HG03025 (cell line): ENCODE measurements at regions not wholly inside any gene's neighbourhood (a gene's known extent, or its start where the extent isn't known, plus 50 kb on each side); places are given as distances from the start of the nearest gene placed in this dataset.
"Not testable (repeated sequence)": the region's sequence is repeated elsewhere in the genome, so short reads cannot be mapped to it uniquely, and the experiment has no call there.

Source experiments
- ATAC-seq: cut with Tn5 transposase; IDR thresholded peaks from one replicate; pipeline ENCODE4 v1.9.1; 2021; ENCODE audit warnings: mild to moderate bottlenecking, moderate library complexity; ENCODE audit not compliant: unreplicated experiment, low FRiP score

DNA sequence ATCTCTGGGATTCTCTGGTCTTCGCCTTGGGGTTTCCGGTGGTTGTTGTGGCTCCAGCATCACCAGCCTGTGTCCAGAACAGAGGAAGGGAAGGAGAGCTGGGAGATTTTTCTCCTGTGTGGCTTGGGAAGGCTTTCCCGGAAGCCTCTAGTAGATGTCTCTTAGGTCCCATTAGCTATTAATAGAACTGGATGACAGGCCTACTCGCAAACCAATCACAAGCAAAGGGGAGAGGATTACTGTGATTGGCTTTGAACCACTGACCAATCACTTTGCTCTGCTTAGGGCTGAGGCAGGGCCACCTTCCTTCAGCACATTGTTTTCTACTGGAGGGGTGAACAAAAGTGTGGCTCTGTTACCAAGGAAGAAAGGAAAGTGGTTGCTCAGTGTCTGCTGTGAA, 203.4 kb upstream of the SULF2 start:
- no peak for ATAC-seq

DNA sequence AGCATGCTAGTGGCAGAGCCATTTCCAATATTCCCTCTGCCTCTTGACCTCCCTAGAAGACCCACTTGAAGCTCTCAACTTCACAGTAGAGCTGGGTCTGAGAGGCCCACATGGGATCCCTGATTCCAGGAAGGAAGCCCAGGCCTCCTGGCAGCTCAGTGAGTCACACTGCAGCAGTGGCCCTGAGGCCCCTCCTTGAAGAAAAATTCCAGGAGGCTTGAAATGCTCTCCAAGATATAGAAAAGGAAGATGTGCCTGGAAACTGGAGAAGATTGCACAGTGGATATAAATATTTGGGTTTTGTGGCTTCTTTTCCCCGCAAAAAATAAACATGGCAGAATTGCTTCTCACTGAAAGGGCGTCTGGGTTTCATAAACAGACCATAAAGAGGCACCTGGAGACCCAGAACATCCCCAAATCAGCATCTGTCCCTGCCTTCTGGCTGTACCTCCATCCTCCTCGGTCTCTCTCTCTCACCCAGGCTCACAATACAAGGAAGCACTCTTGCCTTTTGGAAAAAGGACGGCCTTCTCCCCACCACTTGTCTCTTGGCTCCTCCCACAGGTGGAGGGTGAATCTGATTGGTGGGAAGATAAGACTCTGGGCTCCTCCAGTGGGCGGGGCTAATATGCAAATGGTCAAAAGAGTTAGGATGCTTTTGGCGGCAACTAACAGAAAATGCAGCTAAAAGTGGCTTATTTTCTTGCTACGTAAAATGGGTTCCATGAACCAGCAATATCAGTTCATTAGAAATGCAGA, 200.0 kb upstream of the SULF2 start:
- no peak for ATAC-seq

DNA sequence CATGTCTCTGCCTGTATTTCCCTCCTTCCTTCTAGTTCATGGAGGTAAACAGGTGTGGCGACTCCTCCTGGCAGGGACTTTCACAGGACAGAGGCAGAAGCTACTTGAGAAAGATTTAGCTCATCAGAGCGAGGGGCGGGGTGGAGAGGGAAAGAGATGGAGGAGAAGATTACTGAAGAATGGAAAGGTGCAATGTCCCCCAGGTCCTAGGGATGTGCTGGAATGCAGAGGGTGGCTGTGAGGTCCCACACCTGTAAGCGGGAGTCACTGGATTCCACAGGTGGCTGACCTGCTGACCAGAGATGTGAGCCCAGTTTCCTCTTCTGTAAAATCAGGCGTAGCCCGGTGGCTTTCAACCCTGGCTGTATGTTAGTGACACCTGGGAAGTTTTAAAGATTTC, 199.2 kb upstream of the SULF2 start:
- ATAC-seq, result no peak

DNA sequence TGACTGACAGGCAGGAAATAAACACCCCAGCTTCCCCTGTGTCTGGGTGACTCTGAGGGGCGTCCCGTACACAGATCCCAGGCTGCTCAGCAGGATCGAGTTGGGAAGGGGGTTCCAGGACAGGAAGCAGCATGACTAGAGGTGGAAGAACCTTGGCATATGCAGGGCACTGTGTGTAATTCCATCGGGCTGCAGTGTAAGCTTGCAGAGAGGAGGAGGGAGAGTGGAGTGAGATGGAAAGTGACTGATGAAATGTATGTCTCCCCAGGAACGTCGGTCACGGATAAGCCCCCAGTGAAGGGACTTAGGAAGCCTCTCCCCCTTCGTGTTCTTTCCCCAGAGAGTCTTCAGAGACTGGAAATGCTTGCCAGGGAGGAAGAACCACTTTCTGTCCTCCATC, 198.4 kb upstream of the SULF2 start:
- not testable (repeated sequence) for ATAC-seq

DNA sequence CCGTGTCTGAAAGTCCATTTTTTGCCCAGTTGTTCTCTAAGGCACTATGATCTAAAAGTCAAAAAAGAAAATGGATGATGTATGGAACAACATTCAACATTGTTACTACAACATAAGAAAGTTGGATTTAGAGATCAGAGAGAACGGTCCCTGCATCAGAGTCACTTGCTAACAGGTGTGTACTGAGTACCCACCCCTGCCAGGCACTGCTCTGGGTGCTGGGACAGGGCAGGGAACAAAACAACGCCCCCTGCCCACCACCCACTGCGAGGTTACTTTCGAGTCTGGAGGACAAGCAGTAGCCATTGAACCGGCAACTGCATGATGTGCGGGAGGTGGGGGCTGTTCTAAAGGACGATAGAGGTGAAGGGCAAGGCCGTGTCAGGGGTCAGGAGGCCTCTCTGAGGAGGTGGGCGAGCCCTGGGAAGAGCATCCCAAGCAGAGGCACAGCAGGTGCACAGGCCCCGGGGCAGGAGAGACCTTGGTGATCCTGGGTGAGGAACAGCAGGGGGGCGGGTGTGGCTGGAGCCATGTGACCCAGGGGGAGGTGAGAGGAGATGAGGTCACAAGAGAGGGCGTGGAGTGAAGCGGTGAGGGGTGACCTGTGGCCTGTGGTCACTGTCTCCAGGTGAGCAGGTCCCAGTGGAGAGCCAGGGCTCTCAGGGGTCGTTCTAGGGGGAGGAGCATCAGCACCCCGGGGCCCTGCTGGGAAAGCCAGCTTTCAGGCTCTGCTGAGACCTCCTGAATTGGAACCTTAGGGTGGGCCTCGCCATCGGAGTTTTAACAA, 197.5 kb upstream of the SULF2 start:
- no peak for ATAC-seq

DNA sequence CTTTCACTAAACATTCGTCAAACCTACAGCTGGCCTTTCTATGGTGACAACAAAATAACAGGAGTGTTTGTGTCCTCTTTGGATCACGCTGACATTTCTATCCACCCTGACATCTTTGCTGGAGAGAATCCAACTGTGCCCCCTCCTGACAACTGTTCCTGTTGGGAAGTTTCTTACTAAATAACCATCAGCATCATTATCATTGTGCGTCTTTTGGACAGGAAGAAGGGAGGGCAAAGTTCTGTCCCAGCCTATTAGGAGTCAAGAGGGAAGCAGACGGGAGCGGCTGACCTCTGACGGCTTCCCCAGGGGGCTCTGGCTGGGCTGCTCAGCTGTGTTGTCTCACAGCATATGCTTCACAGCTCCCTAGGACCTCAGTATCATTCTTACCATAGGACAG, 195.9 kb upstream of the SULF2 start:
- no peak for ATAC-seq

DNA sequence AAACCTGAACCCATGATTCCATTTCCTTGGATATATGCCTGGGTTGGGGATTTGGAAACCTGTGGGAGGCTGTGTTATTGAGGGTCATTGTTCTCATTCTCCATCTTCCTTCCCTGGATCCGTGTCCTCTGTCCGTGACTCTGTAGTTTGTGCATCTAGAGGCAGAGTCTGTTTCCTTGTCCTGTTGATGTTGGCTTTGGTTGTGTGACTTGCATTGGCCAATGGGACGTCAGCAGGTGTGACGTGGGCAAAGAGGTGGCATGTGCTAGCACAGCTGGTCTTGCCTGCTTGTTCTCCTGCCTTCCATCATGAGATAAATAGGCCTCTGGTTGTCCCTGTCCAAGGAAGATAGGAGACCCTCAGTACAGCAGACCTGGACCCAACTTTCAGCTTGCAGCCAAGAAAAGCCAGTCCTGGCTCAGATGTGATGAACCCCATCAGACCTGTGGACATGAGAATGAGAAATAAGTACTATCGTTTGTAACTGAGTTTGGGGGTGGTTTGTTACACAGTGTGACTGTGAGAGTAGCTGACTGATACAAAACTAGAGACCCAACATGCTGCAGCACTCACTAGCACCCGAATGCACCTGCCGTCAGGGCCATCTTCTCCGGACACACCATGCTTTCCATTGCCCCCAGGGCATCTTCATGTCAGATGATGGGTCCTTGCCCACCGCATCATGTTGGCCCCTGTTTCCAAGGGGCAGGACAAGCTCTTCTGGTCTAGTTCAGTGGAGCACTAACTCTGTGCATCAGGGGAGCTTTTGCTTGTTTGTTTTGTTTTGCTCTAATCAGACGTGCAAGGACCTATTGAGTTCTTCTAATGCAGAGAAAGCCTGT, 195.3 kb upstream of the SULF2 start:
- no peak for ATAC-seq

DNA sequence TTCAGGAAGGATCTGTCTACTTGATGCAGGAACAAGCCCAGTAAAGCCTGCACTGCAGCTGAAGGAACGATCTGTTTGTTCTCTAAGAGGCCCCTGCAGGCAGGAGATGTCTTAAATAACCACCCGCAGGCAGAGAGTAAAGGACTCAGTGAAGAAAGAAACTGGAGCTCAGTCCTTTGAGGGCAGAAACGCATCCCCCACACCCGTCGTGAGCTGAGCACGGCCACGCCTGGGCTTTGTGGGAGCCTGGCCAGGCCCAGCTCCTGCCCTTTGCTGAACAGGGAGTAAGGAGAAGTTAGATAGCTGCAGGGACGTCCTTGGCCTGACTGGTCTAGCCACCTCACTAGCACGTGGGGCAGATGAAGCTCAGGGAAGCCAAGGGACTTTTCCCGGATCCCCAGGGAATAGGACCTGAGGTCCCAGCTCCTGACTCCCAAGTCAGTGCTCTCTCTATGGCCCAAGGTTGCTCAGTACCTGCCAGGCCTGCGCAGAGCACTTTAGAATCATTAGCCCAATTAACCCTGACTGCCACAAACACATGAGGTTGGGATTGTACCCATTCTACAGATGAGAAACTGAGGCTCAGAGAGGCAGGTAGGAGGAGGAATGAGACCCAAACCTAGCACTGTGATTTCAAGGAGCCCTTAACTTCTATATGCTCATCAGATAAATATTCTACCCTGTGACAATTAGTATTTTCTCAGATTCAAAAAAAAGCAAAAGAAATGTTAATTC, 194.2 kb upstream of the SULF2 start:
- not testable (repeated sequence) for ATAC-seq

DNA sequence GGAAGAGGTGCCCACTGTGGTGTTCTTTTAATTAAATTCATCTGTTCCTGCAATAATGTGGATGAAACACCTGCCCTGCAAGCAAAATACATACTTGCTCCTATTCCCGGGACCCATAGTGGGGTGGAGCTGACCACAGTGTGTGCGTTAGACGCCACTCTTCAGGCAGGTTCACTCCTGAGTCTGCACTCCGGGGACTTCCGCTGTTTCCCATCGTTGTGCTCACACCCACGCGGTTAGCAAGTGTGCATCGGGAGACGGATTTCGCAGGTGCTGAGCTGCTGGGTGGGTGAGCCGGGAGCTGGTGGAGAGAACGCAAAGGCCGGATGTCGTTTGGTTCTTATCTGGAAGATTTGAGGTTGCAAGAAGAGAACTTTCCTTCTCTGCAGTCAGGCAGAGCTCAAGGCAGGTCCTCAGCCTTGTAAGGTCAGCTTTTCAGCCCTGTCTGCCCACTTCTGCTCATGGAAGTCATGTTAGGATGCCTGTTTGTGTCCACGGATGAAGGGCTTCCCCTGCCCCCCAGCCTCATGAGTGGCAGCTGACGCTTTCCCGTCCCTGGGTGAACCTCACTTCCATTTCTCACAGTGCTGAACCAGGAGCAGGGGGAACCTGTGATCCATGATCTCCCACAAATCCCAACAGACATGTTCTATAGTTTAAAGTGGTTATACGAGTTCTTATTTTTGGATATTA, 193.3 kb upstream of the SULF2 start:
- not testable (repeated sequence) for ATAC-seq

DNA sequence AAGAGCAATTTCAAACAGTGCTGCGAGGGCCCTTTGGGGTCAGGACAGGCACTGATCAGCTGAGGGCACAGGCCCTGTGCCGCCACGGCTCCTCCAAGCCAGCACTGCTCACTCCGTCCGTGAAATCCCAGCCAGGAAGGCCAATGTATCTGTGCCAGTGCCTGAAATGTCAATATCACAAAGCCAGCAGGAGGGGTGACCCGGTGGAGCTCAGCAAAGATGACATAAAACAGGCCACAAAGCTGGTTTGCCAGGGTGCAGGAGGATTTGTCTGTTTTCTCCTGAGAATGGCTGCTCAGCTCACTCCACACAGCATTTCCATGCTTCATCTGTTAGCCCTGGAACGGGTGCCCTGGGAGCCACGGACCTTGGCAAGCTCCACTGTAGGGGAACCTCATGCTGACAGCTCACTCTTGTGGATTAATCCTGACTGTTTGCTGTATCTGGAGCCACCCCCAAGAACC, 192.5 kb upstream of the SULF2 start:
- not testable (repeated sequence) for ATAC-seq

DNA sequence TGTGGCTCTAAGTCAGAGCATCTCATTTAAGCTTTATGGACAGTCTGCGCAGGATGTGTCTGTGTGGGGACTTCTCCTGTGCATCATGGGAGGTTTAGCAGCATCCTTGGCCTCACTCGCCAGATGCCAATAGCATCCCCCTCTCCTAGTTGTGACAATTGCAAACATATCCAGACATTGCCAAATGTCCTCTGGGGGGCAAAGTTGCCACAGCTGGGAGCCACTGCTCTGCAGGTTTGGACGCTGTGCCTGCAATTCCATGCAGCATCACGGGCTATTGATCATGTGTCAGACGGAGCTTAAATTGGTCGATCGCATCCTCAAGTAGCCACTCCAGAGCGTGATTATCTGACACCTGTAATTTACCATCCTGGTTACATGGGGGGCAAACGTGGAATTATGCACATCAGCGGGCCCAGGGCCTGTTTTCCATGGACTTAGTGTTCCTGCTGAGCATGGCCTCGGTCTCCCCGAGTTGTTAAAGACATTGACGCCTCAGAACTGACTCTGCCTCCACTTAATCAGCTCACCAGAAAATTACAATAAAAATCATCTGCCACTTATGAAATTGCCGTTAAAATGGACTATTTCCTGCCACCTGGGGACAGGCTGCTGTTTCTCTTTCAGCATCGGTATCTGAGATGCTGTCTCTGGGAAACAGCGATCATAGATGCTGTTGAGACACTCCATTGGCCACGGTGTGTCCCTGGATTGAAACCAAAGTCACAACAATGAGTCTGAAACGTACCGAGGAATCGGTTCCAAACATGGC, 191.9 kb upstream of the SULF2 start:
- ATAC-seq, result not testable (repeated sequence)

DNA sequence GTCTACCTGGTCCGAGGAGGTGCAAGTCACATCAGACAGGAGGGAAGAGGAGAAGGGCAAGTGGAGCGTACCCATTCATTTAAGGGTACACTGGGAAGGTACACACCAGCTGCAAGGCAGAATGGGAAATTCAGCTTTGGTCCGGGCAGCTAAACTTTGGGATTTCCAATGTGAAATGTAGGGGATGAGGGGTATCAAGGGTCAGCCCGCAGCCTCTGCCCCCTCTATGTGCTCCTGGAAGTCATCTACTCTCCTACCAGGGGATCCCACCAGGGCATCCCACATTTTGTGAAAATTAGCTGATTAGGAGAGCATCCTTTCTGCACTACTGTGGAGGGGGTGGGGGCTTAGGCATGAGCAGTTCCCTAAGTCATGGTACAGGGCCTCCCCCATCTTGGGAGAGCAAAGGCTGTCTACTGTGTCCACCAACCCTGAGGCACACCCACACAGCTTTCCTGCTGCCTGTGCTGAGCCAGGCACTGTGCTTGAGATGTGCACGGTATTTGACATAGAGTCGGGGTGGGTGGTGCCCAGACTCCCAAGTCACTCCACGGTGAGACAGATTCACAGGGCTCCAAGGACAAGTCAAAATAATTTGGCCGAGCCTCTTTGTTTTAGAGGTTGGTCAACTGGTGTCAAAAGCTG, 189.1 kb upstream of the SULF2 start:
- no peak for ATAC-seq

DNA sequence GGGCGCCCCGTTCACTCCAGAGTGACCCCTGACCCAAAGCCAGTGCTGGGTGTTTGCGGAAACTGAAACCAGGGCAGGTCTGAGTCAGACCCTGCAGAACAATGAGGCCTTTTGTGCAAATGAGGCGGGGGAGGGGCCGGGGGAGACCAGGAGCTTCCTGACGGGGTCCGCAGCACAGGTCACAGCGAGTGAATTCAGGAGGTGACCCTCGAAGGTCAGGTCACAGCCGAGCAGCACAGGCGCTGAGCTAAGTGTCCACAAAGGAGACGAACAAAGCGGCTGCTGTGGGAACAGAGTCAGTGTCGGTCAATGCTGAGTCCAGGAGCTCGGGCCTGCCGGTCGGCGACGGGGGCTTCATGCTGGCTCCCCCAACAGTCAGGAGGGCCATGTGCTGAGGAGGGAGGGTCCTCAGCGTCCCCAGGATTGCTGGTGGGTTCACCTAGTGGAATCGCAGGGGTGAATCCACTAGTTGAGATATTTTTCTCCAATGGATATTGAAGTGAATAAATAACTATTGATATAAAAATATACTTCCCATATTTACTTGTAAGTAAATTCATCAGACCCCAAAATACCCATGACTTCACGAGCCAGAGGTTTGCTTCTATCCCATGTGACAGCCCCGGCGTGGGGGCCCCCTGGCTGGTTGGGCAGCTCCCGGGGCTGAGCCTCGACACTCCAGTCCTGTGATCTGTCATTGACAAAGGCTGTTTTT, 188.4 kb upstream of the SULF2 start:
- ATAC-seq, result no peak

DNA sequence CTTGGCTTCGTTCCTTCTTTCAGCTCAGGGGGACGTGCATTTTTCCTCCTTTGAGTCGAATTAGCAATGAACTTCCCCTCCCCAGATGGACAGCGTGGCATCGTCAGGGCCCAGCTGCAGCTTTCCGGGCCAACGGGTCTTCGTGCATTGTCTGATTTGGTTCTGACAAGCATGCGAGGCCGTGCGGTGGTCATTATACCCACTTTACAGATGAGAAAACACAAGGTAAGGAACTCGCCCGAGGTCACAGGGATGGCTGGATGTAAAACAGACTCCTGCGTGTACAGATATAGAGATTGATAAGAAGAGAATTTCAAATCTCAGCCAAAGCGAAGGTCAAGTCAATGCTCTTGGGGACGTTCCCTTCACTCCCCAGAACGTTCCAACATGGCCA, 187.6 kb upstream of the SULF2 start:
- ATAC-seq, result no peak

DNA sequence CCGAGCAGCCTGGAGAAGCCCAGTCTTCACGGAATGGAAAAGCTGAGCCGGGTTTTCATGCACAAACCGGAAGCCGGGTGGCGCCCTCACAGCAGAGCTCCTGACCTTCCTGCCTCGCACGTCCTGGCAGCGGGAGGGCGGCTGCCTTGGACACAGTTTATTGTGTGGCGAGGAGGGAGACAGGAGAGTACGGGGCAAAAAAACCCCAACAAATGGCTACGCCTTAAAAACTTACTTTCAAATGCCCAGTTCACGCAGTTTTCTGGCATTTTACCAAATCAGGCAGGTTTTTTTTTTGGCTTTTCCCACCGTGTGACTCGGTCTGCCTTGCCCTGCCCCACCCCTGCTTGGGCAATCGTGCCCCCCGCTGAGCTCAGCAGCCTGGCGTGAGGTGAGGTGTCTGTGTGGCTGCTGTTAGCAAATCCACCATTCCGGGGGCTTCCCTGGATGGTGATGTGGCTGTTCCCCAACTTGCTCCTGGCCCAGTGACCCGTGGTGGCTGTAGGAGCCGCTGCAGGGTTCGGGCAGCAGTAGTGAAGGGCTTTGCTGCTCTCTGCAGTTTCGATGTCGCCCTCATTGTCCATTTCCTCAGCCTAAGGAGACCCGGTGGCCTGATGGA, 187.1 kb upstream of the SULF2 start:
- not testable (repeated sequence) for ATAC-seq

DNA sequence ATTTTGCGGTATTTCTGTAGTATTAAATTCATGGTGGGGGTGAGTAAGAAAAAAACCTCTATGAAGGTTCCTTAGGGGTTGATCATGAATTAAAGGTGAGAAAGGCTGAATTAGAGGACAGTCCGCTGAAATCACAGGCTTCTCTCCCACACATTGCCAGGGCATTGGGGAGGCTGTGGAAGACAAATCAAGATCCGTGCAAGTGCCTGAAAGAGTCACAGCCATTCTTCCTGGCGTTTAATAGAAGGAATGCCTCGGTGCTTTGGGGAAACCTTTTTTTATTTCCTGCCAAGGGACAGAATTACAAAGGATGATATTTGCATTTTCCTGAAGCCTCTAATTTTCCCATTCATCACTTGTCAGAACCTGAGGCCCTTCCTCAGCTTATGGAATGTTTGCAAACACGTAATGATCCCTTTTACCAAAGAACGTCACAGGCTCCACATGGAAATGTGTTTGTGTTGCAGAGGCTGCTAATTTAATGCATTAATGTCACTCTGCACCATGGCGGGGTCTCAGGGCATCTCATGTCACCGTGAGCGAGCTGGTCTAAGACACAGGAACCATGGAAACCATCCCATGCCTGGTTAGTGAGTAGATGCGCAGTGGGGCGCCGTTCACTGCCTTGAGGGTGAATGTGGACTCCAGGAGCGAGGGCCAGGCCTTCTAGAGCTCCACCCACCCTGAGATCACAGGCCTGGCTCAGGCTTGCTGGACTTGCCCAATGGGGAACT, 185.9 kb upstream of the SULF2 start:
- no peak for ATAC-seq
